HG03520 (cell line): ENCODE measurements at regions not wholly inside any gene's neighbourhood (a gene's known extent, or its start where the extent isn't known, plus 50 kb on each side); places are given as distances from the start of the nearest gene placed in this dataset.

Source experiments
- ATAC-seq: cut with Tn5 transposase; IDR thresholded peaks from one replicate; pipeline ENCODE4 v1.9.1; 2021; ENCODE audit warnings: mild to moderate bottlenecking, moderate library complexity; ENCODE audit not compliant: unreplicated experiment

GRCh38 chr5:124920909-124921666, 174.6 kb upstream of the ZNF608 start:
- ATAC-seq, result peak; percentile 86

- peak; percentile 8 for ATAC-seq
These were observed 175.3 kb upstream of the ZNF608 start for GRCh38 chr5:124921694-124922093.

GRCh38 chr5:124922255-124922975, 176.0 kb upstream of the ZNF608 start:
- no peak for ATAC-seq

GRCh38 chr5:124923131-124923530, 176.7 kb upstream of the ZNF608 start:
- no peak for ATAC-seq

GRCh38 chr5:124924729-124925128, 178.3 kb upstream of the ZNF608 start:
- ATAC-seq, result no peak

- no peak for ATAC-seq
These were observed 181.3 kb upstream of the ZNF608 start for GRCh38 chr5:124927735-124928134.

- ATAC-seq, result no peak
These were observed 182.6 kb upstream of the ZNF608 start for GRCh38 chr5:124929000-124929399.

- no peak for ATAC-seq
These were observed 186.6 kb upstream of the ZNF608 start for GRCh38 chr5:124932791-124933600.

- ATAC-seq, result peak; percentile 77
These were observed 188.6 kb upstream of the ZNF608 start for GRCh38 chr5:124935065-124935464.

- peak; percentile 50 for ATAC-seq
These were observed 190.1 kb upstream of the ZNF608 start for GRCh38 chr5:124936626-124936933.

GRCh38 chr5:124941051-124942049, 194.9 kb upstream of the ZNF608 start:
- no peak for ATAC-seq

GRCh38 chr5:124948062-124948753, 201.8 kb upstream of the ZNF608 start:
- ATAC-seq, result no peak

GRCh38 chr5:124948754-124949275, 202.4 kb upstream of the ZNF608 start:
- no peak for ATAC-seq

- ATAC-seq, result no peak
These were observed 203.4 kb upstream of the ZNF608 start for GRCh38 chr5:124949862-124950261.

GRCh38 chr5:124951105-124951504, 204.7 kb upstream of the ZNF608 start:
- ATAC-seq, result no peak

- ATAC-seq, result peak; percentile 56
These were observed 205.2 kb upstream of the ZNF608 start for GRCh38 chr5:124951661-124952060.

- ATAC-seq, result peak; percentile 85
These were observed 205.6 kb upstream of the ZNF608 start for GRCh38 chr5:124952079-124952478.

GRCh38 chr5:124952566-124952965, 206.1 kb upstream of the ZNF608 start:
- peak; percentile 71 for ATAC-seq

GRCh38 chr5:124954784-124955183, 208.3 kb upstream of the ZNF608 start:
- no peak for ATAC-seq
